ENCODE measurements at regions not wholly inside any gene's neighbourhood (a gene's known extent, or its start where the extent isn't known, plus 50 kb on each side); places are given as distances from the start of the nearest gene placed in this dataset.

GRCh38 chr2:120583851-120584570 lies 151.7 kb upstream of the GLI2 start:
- DNase-seq (ENCODE audit: low spot score), result no peak
- H3K27me3 Mint-ChIP-seq (ENCODE audit: unreplicated experiment), result peaks cover 21% of the 10 kb centered on the region
- H3K4me3 Mint-ChIP-seq (ENCODE audit: unreplicated experiment), result no peak overlapping the region
- H3K9me3 Mint-ChIP-seq (ENCODE audit: unreplicated experiment), result no peaks in the 10 kb centered on the region
- H3K4me1 Mint-ChIP-seq (ENCODE audit: unreplicated experiment), result peaks cover 4% of the 10 kb centered on the region
- H3K27ac Mint-ChIP-seq (ENCODE audit: unreplicated experiment), result no peak overlapping the region
- TF ChIP-seq, protein P1, sequence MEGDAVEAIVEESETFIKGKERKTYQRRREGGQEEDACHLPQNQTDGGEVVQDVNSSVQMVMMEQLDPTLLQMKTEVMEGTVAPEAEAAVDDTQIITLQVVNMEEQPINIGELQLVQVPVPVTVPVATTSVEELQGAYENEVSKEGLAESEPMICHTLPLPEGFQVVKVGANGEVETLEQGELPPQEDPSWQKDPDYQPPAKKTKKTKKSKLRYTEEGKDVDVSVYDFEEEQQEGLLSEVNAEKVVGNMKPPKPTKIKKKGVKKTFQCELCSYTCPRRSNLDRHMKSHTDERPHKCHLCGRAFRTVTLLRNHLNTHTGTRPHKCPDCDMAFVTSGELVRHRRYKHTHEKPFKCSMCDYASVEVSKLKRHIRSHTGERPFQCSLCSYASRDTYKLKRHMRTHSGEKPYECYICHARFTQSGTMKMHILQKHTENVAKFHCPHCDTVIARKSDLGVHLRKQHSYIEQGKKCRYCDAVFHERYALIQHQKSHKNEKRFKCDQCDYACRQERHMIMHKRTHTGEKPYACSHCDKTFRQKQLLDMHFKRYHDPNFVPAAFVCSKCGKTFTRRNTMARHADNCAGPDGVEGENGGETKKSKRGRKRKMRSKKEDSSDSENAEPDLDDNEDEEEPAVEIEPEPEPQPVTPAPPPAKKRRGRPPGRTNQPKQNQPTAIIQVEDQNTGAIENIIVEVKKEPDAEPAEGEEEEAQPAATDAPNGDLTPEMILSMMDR (IDR thresholded peaks at IDR 0.05; ENCODE audit: unreplicated experiment), result no peak
- H3K36me3 Mint-ChIP-seq (ENCODE audit: low read depth, unreplicated experiment), result no peaks in the 10 kb centered on the region

GRCh38 chr2:120586507-120587278 lies 149.0 kb upstream of the GLI2 start:
- DNase-seq (ENCODE audit: low spot score), result no peak
- TF ChIP-seq, protein P1 (IDR thresholded peaks at IDR 0.05; ENCODE audit: unreplicated experiment), result no peak
- peaks cover 13% of the 10 kb centered on the region for H3K27me3 Mint-ChIP-seq (ENCODE audit: unreplicated experiment)
- peak overlapping the region; percentile 15 for H3K4me3 Mint-ChIP-seq (ENCODE audit: unreplicated experiment)
- H3K27ac Mint-ChIP-seq (ENCODE audit: unreplicated experiment), result no peak overlapping the region
- peaks cover 18% of the 10 kb centered on the region for H3K4me1 Mint-ChIP-seq (ENCODE audit: unreplicated experiment)
- H3K9me3 Mint-ChIP-seq (ENCODE audit: unreplicated experiment), result no peaks in the 10 kb centered on the region
- H3K36me3 Mint-ChIP-seq (ENCODE audit: low read depth, unreplicated experiment), result peaks cover 4% of the 10 kb centered on the region

DNA sequence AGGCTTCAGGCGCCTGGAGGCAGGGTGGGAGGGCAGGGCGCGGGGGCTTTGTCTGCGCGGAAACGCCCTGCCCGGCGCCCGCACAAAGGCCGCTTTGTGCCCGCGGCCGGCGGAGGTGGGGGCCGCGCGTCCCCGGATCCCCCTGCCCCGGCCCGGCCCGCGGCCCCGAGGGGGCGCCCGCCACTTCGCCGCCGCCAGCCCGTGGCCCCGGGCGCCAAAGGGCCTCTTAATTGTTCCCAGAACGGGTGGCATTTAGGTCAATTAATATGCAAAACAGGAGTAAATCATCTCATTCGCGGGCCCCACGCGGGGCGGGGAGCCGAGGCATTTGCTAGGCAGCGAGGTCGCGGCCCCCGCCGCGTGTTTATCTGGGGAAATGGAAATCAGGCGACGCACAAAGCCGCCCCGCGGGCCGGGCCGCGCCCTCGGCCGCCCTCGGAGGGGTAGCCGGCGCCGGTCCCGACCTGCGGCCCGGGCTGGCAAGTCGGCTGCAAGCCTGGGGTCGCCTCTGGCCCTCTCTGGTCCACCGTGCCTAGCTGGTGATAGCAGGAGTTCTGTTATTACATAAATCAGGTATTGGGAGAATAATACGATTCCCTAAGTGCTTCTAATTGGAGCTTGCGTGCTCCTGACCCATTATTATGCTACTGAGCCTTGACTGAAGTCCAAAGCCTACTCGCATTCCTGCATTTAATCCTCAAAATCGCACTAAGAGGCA lies 148.2 kb upstream of the GLI2 start:
- H3K9me3 Mint-ChIP-seq (ENCODE audit: unreplicated experiment), result no peaks in the 10 kb centered on the region
- H3K27me3 Mint-ChIP-seq (ENCODE audit: unreplicated experiment), result peaks cover 16% of the 10 kb centered on the region
- peak overlapping the region; percentile 42 for H3K4me3 Mint-ChIP-seq (ENCODE audit: unreplicated experiment)
- DNase-seq (ENCODE audit: low spot score), result no peak
- H3K4me1 Mint-ChIP-seq (ENCODE audit: unreplicated experiment), result peaks cover 20% of the 10 kb centered on the region
- no peak overlapping the region for H3K27ac Mint-ChIP-seq (ENCODE audit: unreplicated experiment)
- H3K36me3 Mint-ChIP-seq (ENCODE audit: low read depth, unreplicated experiment), result peaks cover 4% of the 10 kb centered on the region
- TF ChIP-seq, protein P1 (IDR thresholded peaks at IDR 0.05; ENCODE audit: unreplicated experiment), result no peak

- Mint-ChIP-seq H3K36me3 (ENCODE audit: low read depth, unreplicated experiment) (peaks cover 4% of the 10 kb centered on the region), H3K9me3 (ENCODE audit: unreplicated experiment) (no peaks in the 10 kb centered on the region), H3K4me3 (ENCODE audit: unreplicated experiment) (peak overlapping the region; percentile 42), H3K4me1 (ENCODE audit: unreplicated experiment) (peaks cover 20% of the 10 kb centered on the region), H3K27ac (ENCODE audit: unreplicated experiment) (no peak overlapping the region), H3K27me3 (ENCODE audit: unreplicated experiment) (peaks cover 16% of the 10 kb centered on the region)
- DNase-seq (ENCODE audit: low spot score), result no peak
- TF ChIP-seq, protein P1 (IDR thresholded peaks at IDR 0.05; ENCODE audit: unreplicated experiment), result no peak
Observed at GRCh38 chr2:120587997-120588336, 147.7 kb upstream of the GLI2 start.

Data from endothelial cell (in vitro differentiated cells).